ENCODE measurements at regions not wholly inside any gene's neighbourhood (a gene's known extent, or its start where the extent isn't known, plus 50 kb on each side); places are given as distances from the start of the nearest gene placed in this dataset.

DNA sequence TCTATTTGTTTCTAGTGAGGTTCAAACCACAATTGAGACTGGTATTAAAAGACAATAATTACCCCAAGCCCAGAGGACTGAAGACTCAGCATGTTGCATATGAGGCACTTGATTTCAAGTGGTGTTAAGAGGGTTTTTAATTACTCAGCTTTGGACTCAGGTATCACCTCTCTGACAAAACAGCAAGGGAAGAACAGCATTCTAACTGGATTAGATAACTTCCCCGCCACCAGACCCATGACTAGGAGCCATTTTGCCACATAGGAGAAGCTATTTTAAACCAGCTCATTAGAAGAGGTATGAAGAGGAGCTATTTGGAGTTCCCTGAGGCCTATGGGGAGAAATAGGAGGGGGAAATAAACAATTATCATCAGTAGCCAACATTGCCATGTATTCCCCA, 226.1 kb upstream of the TOX3 start:
- 62 to 82% methylated on average over 1 of the region's 1 CpG for WGBS, 2 donors
- Histone ChIP-seq H3K4me3 (no peak overlapping the region), H3K36me3 (no peaks in the 10 kb centered on the region), H3K9me3 (no peaks in the 10 kb centered on the region), H3K27me3 (no peaks in the 10 kb centered on the region), H3K27ac (no peak overlapping the region), H3K4me1 (no peaks in the 10 kb centered on the region)
- TF ChIP-seq EP300 (IDR thresholded peaks at IDR 0.05) = no peak
- TF ChIP-seq POLR2AphosphoS5 (IDR thresholded peaks at IDR 0.05) = no peak
- no peak for TF ChIP-seq POLR2A (IDR thresholded peaks at IDR 0.05)
- TF ChIP-seq, protein P1, sequence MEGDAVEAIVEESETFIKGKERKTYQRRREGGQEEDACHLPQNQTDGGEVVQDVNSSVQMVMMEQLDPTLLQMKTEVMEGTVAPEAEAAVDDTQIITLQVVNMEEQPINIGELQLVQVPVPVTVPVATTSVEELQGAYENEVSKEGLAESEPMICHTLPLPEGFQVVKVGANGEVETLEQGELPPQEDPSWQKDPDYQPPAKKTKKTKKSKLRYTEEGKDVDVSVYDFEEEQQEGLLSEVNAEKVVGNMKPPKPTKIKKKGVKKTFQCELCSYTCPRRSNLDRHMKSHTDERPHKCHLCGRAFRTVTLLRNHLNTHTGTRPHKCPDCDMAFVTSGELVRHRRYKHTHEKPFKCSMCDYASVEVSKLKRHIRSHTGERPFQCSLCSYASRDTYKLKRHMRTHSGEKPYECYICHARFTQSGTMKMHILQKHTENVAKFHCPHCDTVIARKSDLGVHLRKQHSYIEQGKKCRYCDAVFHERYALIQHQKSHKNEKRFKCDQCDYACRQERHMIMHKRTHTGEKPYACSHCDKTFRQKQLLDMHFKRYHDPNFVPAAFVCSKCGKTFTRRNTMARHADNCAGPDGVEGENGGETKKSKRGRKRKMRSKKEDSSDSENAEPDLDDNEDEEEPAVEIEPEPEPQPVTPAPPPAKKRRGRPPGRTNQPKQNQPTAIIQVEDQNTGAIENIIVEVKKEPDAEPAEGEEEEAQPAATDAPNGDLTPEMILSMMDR (IDR thresholded peaks at IDR 0.05) = no peak
- DNase-seq = no peak
- ATAC-seq (ENCODE audit: low FRiP score in 2 of 2) = no peak

DNA sequence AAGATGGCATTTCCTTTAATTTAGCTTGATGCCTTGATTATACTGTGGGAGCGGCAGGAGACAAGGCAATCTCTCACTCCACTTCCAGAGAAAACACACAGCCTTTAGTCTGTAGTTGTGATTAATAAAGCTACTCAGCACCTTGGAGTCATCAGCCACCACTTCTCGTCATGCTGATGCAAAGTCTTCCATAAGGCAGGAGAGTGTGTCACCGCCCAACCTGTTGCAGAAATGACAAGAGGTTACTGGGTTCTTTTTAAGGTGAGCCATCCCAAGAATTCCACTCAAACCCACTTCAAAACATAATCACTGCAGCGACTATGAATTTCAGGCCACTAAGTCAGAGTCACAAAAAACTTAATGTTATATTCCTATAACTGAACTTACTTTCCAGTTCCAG, 223.9 kb upstream of the TOX3 start:
- peak; percentile 23 to 72 for ATAC-seq (ENCODE audit: low FRiP score in 2 of 2)
- Histone ChIP-seq H3K36me3 (no peaks in the 10 kb centered on the region), H3K27ac (no peak overlapping the region), H3K4me3 (no peak overlapping the region), H3K4me1 (no peaks in the 10 kb centered on the region), H3K27me3 (no peaks in the 10 kb centered on the region), H3K9me3 (no peaks in the 10 kb centered on the region)
- peak in 1 of 2 donors; percentile 42 for DNase-seq
- no peak for TF ChIP-seq POLR2A (IDR thresholded peaks at IDR 0.05)
- TF ChIP-seq, protein P1 (IDR thresholded peaks at IDR 0.05) = no peak
- no peak for TF ChIP-seq POLR2AphosphoS5 (IDR thresholded peaks at IDR 0.05)
- TF ChIP-seq EP300 (IDR thresholded peaks at IDR 0.05) = no peak
- WGBS, 2 donors = 69 to 74% methylated on average over 4 of the region's 4 CpGs

DNA sequence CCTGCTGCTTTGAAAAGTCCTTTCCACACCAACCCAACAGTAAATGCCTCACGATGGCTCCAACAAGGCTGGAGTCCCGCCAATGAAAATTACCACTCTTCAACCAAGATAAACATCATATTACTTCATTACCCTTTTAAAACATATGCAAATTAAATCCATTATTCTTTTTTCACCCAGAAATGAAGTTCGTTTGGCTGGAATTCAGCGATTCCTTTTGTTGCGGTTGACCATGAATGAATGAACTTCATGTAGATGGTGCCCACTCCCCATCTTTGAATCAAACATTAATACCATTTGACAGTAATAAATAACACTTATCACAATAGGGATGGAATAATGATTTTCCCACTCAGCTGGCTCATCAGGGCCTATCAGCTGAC, 211.5 kb upstream of the TOX3 start:
- no peak overlapping the region for H3K27ac ChIP-seq
- no peaks in the 10 kb centered on the region for H3K4me1 ChIP-seq
- no peaks in the 10 kb centered on the region for H3K9me3 ChIP-seq
- H3K36me3 ChIP-seq = no peaks in the 10 kb centered on the region
- no peak overlapping the region for H3K4me3 ChIP-seq
- TF ChIP-seq EP300 (IDR thresholded peaks at IDR 0.05) = no peak
- TF ChIP-seq POLR2A (IDR thresholded peaks at IDR 0.05) = no peak
- TF ChIP-seq, protein P1 (IDR thresholded peaks at IDR 0.05) = no peak
- no peak for TF ChIP-seq POLR2AphosphoS5 (IDR thresholded peaks at IDR 0.05)
- WGBS, 2 donors = 87 to 91% methylated on average over 5 of the region's 5 CpGs
- DNase-seq = no peak
- no peaks in the 10 kb centered on the region for H3K27me3 ChIP-seq
- no peak for ATAC-seq (ENCODE audit: low FRiP score in 2 of 2)

DNA sequence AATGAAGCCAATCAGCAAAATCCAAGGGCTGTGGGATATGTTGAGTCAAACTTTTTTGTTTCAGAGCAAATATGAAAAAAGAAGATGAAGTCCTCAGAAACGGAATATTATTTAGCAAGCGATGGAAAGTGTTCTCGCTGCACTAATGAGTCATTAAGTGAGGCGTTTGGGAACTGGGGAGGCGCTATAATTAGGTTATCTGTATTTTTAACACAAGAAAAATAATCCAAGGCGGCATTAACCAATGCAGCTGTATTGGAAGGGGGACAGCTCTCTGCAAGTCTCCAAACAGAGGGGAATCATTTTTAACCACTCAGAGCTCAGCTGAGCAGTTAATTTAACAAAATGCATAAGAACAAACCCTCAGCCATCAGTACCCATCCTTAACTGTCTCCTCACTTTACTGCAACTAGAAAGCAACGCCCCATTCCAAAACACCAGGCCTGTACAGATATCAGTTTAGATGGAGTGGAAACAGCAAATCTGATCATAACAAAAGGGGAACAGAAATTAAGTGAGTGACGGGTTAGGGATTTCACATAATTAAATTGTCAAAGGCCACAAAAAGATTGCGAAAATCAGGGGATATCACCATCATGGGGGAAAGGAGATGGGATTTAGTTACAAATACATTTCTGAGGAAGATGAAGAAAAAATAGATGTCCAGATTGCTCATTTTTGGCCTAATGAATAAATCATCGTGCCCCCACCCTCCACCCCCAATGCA, 211.0 kb upstream of the TOX3 start:
- WGBS, 2 donors = 81 to 83% methylated on average over 10 of the region's 10 CpGs

DNA sequence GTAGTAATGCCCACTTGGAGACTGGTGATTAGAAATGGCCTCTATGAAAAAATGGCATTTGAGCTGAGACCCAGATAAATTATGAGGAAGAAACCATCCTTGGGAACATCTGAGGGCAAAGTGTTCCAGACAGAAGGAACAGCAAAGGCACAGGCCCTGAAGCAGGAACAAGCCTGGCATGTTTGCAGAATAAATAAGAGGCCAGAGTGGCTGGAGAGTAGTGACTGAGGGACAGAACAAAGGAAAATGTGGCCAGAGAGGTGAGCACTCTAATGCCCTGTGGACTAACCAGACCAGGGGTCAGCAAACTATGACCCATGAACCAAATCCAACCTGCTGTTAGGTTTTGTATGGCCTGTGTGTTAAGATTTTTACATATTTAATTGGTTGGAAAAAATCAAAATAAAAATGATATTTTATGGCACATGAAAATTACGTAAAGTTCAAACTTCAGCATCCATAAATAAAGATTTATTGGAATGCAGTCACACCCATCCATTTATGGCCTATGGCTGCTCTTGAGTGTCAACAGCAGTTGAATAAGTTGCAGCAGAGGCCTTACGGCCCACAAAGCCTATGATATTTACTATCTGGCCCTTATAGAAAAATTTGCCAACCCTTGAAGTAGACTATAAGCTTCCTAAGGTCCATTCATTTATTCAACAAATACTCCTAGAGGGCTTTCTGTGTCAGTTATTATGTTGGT, 210.0 kb upstream of the TOX3 start:
- no peak for TF ChIP-seq POLR2AphosphoS5 (IDR thresholded peaks at IDR 0.05)
- TF ChIP-seq POLR2A (IDR thresholded peaks at IDR 0.05) = no peak
- TF ChIP-seq, protein P1 (IDR thresholded peaks at IDR 0.05) = no peak
- TF ChIP-seq EP300 (IDR thresholded peaks at IDR 0.05) = no peak
- Histone ChIP-seq H3K27ac (no peak overlapping the region), H3K36me3 (no peaks in the 10 kb centered on the region), H3K9me3 (no peaks in the 10 kb centered on the region), H3K4me1 (no peaks in the 10 kb centered on the region), H3K4me3 (no peak overlapping the region), H3K27me3 (no peaks in the 10 kb centered on the region)
- WGBS, 2 donors = 88 to 89% methylated on average over 2 of the region's 2 CpGs
- ATAC-seq (ENCODE audit: low FRiP score in 2 of 2) = no peak
- no peak for DNase-seq

More for the DNA sequence above, 211.0 kb upstream of the TOX3 start:
- Histone ChIP-seq H3K4me1 (no peaks in the 10 kb centered on the region), H3K9me3 (no peaks in the 10 kb centered on the region), H3K27ac (no peak overlapping the region), H3K4me3 (no peak overlapping the region), H3K36me3 (no peaks in the 10 kb centered on the region), H3K27me3 (no peaks in the 10 kb centered on the region)
- ATAC-seq (ENCODE audit: low FRiP score in 2 of 2) (no peak), DNase-seq (no peak)
- TF ChIP-seq POLR2AphosphoS5 (IDR thresholded peaks at IDR 0.05) (no peak), POLR2A (IDR thresholded peaks at IDR 0.05) (no peak)
